ENCODE measurements at regions not wholly inside any gene's neighbourhood (a gene's known extent, or its start where the extent isn't known, plus 50 kb on each side); places are given as distances from the start of the nearest gene placed in this dataset.

DNA sequence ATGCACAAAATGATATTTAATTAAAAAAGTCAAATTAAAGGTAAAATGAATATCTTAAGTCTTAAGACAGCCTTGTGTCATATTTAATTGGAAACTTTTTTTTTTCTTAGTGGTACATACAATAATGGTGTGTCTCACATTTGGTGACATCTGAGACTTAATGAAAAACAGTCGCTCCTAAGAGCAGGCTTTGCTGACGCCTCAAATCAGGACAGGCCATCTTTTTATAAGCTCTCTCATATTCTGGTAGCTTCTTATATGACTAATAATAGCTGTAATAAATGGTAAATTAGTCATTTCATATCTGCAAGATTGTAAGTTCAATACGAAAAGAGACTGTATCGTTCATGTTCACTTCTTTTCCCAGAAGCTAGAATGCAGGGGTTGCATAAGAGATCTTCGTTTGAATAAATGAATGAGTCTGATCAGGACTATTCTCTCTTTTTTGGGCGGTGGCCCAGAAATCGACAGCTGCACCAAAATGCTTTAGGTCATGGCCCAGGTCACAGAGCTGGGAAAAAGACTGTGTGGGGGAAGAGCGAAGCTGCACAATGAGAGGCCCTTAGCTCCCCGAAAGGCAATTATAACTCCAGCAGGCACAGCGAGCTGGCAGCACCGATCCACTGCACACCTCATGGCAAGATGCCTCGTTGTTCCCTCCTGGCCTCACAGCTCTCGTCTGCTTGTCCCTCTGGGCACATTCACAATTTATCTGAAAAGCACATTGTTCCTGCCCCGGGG lies 69.4 kb downstream of the NRN1 start:
- TF ChIP-seq, protein P1, sequence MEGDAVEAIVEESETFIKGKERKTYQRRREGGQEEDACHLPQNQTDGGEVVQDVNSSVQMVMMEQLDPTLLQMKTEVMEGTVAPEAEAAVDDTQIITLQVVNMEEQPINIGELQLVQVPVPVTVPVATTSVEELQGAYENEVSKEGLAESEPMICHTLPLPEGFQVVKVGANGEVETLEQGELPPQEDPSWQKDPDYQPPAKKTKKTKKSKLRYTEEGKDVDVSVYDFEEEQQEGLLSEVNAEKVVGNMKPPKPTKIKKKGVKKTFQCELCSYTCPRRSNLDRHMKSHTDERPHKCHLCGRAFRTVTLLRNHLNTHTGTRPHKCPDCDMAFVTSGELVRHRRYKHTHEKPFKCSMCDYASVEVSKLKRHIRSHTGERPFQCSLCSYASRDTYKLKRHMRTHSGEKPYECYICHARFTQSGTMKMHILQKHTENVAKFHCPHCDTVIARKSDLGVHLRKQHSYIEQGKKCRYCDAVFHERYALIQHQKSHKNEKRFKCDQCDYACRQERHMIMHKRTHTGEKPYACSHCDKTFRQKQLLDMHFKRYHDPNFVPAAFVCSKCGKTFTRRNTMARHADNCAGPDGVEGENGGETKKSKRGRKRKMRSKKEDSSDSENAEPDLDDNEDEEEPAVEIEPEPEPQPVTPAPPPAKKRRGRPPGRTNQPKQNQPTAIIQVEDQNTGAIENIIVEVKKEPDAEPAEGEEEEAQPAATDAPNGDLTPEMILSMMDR (IDR thresholded peaks at IDR 0.05; ENCODE audit: low read depth, low read length) = no peak
- TF ChIP-seq MYC (IDR thresholded peaks at IDR 0.05; ENCODE audit: low read depth, low read length) = no peak
- no peak for TF ChIP-seq POLR2A (IDR thresholded peaks at IDR 0.05; ENCODE audit: extremely low read depth, insufficient read length)
- TF ChIP-seq, protein P2, sequence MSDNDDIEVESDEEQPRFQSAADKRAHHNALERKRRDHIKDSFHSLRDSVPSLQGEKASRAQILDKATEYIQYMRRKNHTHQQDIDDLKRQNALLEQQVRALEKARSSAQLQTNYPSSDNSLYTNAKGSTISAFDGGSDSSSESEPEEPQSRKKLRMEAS (IDR thresholded peaks at IDR 0.05; ENCODE audit: low read depth, low read length) = no peak

Data from NB4 (cell line).